HG02885 (cell line): ENCODE measurements at regions not wholly inside any gene's neighbourhood (a gene's known extent, or its start where the extent isn't known, plus 50 kb on each side); places are given as distances from the start of the nearest gene placed in this dataset.

Experiments
- ATAC-seq: cut with Tn5 transposase; IDR thresholded peaks from one replicate; pipeline ENCODE4 v1.9.1; 2021; ENCODE audit warnings: mild to moderate bottlenecking; ENCODE audit not compliant: unreplicated experiment, poor library complexity

DNA sequence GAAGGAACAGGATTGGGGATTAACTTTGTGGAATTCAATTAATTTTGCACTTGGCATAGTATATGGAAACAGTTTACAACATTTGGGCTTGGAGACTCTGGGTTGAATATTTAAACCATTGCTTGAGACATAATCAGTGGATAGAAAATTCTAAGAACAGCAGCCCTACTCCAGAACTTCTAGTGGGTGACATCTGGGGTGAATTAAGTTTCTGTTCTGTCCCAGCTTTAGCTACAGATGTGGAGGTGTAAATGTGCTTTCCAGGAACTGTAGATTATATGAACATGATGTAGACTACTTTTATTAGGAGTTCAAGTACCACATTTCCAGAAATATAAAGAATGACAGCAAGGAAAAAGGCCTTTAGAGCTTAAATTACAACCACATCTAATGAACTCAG is 51.9 kb upstream of the SKAP2 start:
- ATAC-seq, result no peak
